ENCODE measurements at regions not wholly inside any gene's neighbourhood (a gene's known extent, or its start where the extent isn't known, plus 50 kb on each side); places are given as distances from the start of the nearest gene placed in this dataset.

GRCh38 chr11:129248618-129249017, 56.5 kb upstream of the ARHGAP32 start (continued):
- TF ChIP-seq KIAA2018 (CRISPR knock-in tag; IDR thresholded peaks at IDR 0.05; ENCODE audit: borderline replicate concordance) (no peak), RBAK (CRISPR knock-in tag; IDR thresholded peaks at IDR 0.05) (no peak), TBX2 (CRISPR knock-in tag; IDR thresholded peaks at IDR 0.05; ENCODE audit: borderline replicate concordance) (no peak), XRCC5 (optimal IDR thresholded peaks at IDR 0.05; ENCODE audit: low read length) (no peak), ZFP36 (IDR thresholded peaks at IDR 0.05; ENCODE audit: borderline replicate concordance, low read depth, low read length, partially characterized antibody) (no peak), ZNF546 (CRISPR knock-in tag; conservative IDR thresholded peaks at IDR 0.05) (no peak), HINFP (CRISPR knock-in tag; IDR thresholded peaks at IDR 0.05; ENCODE audit: low read depth) (no peak), ZNF367 (CRISPR knock-in tag; IDR thresholded peaks at IDR 0.05; ENCODE audit: borderline replicate concordance) (no peak), BCL3 (CRISPR knock-in tag; IDR thresholded peaks at IDR 0.05) (no peak), RXRA (CRISPR knock-in tag; IDR thresholded peaks at IDR 0.05) (no peak), ZNF660 (CRISPR knock-in tag; IDR thresholded peaks at IDR 0.05; ENCODE audit: borderline replicate concordance, low read depth) (no peak), MAFK (conservative IDR thresholded peaks at IDR 0.05 in 1 of 2, IDR thresholded peaks at IDR 0.05 in 1 of 2; ENCODE audit: low read length in 2 of 2) (peak; percentile 86 to 94), AHR (CRISPR knock-in tag; IDR thresholded peaks at IDR 0.05) (no peak), ZBTB25 (CRISPR knock-in tag; IDR thresholded peaks at IDR 0.05) (0 out of 2 replicates have a peak, but pooled peaks have one; percentile 52)

Measured in HepG2 (cell line).